H1 (cell line): ENCODE measurements at regions not wholly inside any gene's neighbourhood (a gene's known extent, or its start where the extent isn't known, plus 50 kb on each side); places are given as distances from the start of the nearest gene placed in this dataset.

Source experiments
- BCL11A ChIP-seq, 2 experiments: IDR thresholded peaks; one replicate each; pipeline ENCODE4 v1.6.1; 2011; ENCODE audit warnings: low read depth in 2 of 2, low read length in 2 of 2, mild to moderate bottlenecking in 2 of 2
- CEBPB ChIP-seq: IDR thresholded peaks from 2 replicates; pipeline ENCODE4 v1.6.1; 2012; ENCODE audit warnings: low read depth, low read length
- E2F6 ChIP-seq: IDR thresholded peaks from 2 replicates; pipeline ENCODE4 v1.6.1; 2012; ENCODE audit warnings: inconsistent platforms
- POLR2A ChIP-seq, 2 experiments: IDR thresholded peaks; 1 replicate in 1 of 2; 2 replicates in 1 of 2; pipeline ENCODE4 v1.6.1; 2011; ENCODE audit warnings: low read depth in 2 of 2, low read length in 2 of 2, mild to moderate bottlenecking in 2 of 2; ENCODE audit errors: control extremely low read depth in 1 of 2
- RAD21 ChIP-seq, 2 experiments: IDR thresholded peaks in 1 of 2; conservative IDR thresholded peaks in 1 of 2; 2 replicates each; pipeline ENCODE4 v1.6.1; 2011; ENCODE audit warnings: low read depth in 2 of 2, low read length in 2 of 2, improper control_type of control experiment in 1 of 2, inconsistent platforms in 1 of 2, mild to moderate bottlenecking in 1 of 2, moderate library complexity in 1 of 2
- RFX5 ChIP-seq: IDR thresholded peaks from 2 replicates; pipeline ENCODE4 v1.6.1; 2011; ENCODE audit warnings: low read depth, low read length, improper control_type of control experiment, borderline replicate concordance
- SRF ChIP-seq: IDR thresholded peaks from 2 replicates; pipeline ENCODE4 v1.6.1; 2011; ENCODE audit warnings: mild to moderate bottlenecking, low read depth, low read length, moderate library complexity
- TAF1 ChIP-seq: IDR thresholded peaks from 2 replicates; pipeline ENCODE4 v1.6.1; 2011; ENCODE audit warnings: mild to moderate bottlenecking, low read depth, low read length
- USF2 ChIP-seq: IDR thresholded peaks from 2 replicates; pipeline ENCODE4 v1.6.1; 2011; ENCODE audit warnings: low read length, improper control_type of control experiment
- TF ChIP-seq, protein P1 (sequence below), 3 experiments: IDR thresholded peaks; 1 replicate in 2 of 3; 2 replicates in 1 of 3; pipeline versions ENCODE4 v1.5.1 to v1.6.1; 2011; ENCODE audit warnings: low read length in 3 of 3, mild to moderate bottlenecking in 3 of 3, inconsistent platforms in 2 of 3, low read depth in 1 of 3, moderate library complexity in 1 of 3; ENCODE audit not compliant: insufficient read depth in 1 of 3; ENCODE audit errors: control extremely low read depth in 1 of 3

DNA sequence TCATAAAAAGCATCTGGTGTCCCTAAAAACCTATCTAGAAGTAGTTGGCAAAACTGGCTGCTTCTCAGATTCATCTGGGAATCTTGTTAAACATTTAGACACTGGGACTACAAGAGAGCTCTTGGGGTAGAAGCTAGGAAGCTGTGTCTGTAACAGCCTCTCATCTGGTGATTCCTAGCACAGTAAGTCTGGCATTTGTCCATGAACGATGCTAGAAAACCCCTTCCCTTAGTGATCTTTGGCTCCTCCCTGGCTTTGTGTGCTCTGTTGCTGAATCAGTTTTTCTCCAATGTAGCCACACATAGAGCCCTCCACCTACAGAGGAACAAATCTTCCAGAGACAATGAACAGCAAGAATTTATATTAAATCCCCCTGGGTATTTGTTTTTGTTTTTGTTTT is 951.7 kb upstream of the LCORL start:
- no peak for TF ChIP-seq POLR2A (IDR thresholded peaks at IDR 0.05; ENCODE audit: control extremely low read depth in 1 of 2, low read depth in 2 of 2, low read length in 2 of 2)
- TF ChIP-seq, protein P1, sequence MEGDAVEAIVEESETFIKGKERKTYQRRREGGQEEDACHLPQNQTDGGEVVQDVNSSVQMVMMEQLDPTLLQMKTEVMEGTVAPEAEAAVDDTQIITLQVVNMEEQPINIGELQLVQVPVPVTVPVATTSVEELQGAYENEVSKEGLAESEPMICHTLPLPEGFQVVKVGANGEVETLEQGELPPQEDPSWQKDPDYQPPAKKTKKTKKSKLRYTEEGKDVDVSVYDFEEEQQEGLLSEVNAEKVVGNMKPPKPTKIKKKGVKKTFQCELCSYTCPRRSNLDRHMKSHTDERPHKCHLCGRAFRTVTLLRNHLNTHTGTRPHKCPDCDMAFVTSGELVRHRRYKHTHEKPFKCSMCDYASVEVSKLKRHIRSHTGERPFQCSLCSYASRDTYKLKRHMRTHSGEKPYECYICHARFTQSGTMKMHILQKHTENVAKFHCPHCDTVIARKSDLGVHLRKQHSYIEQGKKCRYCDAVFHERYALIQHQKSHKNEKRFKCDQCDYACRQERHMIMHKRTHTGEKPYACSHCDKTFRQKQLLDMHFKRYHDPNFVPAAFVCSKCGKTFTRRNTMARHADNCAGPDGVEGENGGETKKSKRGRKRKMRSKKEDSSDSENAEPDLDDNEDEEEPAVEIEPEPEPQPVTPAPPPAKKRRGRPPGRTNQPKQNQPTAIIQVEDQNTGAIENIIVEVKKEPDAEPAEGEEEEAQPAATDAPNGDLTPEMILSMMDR (IDR thresholded peaks at IDR 0.05; ENCODE audit: control extremely low read depth in 1 of 3, insufficient read depth in 1 of 3, low read depth in 1 of 3, low read length in 3 of 3): no peak
- TF ChIP-seq RFX5: no peak
- no peak for TF ChIP-seq RAD21 (IDR thresholded peaks at IDR 0.05 in 1 of 2, conservative IDR thresholded peaks at IDR 0.05 in 1 of 2; ENCODE audit: low read depth in 2 of 2, low read length in 2 of 2)
- TF ChIP-seq SRF: no peak
- TF ChIP-seq E2F6: no peak
- no peak for TF ChIP-seq USF2
- no peak for TF ChIP-seq TAF1
- TF ChIP-seq CEBPB: no peak
- no peak for TF ChIP-seq BCL11A (IDR thresholded peaks at IDR 0.05; ENCODE audit: low read depth in 2 of 2, low read length in 2 of 2)
